OCI-LY7 (cell line): ENCODE measurements at regions not wholly inside any gene's neighbourhood (a gene's known extent, or its start where the extent isn't known, plus 50 kb on each side); places are given as distances from the start of the nearest gene placed in this dataset.

Experiments used
- EZH2phosphoT487 ChIP-seq: fragments of 200-600 bp; sonication (generic); IDR thresholded peaks from 2 replicates; pipeline ENCODE4 v1.6.1; 2018; ENCODE audit warnings: low read depth, borderline replicate concordance, mild to moderate bottlenecking, mixed run types, antibody characterized with exemption, low read length, moderate library complexity, mixed read lengths
- TF ChIP-seq, protein P1 (sequence below): fragments of 200-600 bp; sonication (generic); conservative IDR thresholded peaks from 2 replicates; pipeline ENCODE4 v1.5.1; 2014; ENCODE audit warnings: mild to moderate bottlenecking, antibody characterized with exemption, low read length, moderate library complexity, mixed read lengths

DNA sequence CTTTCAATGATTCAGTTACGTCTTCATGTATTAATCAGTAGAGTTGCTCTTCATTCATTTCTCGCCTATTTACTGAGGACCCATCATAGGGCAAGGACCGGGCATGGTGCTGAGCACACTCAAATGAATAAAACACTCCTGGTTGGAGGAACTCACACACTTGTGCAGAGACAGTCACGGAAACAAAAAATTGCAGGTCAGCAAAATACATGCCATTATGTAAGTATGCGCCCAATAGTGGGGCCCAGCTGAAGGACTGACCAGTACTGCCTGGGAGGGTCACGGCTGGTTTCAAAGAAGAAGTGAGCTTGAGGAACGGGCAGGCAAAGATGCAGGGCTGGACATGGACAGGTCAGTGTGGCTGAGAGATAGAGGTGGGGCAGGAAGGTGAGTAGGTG is 102.9 kb downstream of the DDX1 start:
- TF ChIP-seq, protein P1, sequence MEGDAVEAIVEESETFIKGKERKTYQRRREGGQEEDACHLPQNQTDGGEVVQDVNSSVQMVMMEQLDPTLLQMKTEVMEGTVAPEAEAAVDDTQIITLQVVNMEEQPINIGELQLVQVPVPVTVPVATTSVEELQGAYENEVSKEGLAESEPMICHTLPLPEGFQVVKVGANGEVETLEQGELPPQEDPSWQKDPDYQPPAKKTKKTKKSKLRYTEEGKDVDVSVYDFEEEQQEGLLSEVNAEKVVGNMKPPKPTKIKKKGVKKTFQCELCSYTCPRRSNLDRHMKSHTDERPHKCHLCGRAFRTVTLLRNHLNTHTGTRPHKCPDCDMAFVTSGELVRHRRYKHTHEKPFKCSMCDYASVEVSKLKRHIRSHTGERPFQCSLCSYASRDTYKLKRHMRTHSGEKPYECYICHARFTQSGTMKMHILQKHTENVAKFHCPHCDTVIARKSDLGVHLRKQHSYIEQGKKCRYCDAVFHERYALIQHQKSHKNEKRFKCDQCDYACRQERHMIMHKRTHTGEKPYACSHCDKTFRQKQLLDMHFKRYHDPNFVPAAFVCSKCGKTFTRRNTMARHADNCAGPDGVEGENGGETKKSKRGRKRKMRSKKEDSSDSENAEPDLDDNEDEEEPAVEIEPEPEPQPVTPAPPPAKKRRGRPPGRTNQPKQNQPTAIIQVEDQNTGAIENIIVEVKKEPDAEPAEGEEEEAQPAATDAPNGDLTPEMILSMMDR, result no peak
- no peak for TF ChIP-seq EZH2phosphoT487
